Memory B cell (primary cell): ENCODE measurements at regions not wholly inside any gene's neighbourhood (a gene's known extent, or its start where the extent isn't known, plus 50 kb on each side); places are given as distances from the start of the nearest gene placed in this dataset.

Experiments used
- ATAC-seq: fragments of 150-1000 bp; cut with Tn5 transposase; 2 replicates; pipeline ENCODE4 v1.10.0; 2021; ENCODE audit warnings: low read depth, mild to moderate bottlenecking, moderate library complexity
- DNase-seq, 2 donors: peaks; one replicate each; pipeline ENCODE4 v3.0.0; 2022; ENCODE audit warnings: low spot score in 2 of 2
- H3K27ac Mint-ChIP-seq: one replicate; pipeline ENCODE4 v1.8.0; 2022; ENCODE audit warnings: mild to moderate bottlenecking, moderate library complexity, mixed read lengths
- H3K27me3 Mint-ChIP-seq: one replicate; pipeline ENCODE4 v1.8.0; 2022; ENCODE audit warnings: mixed read lengths
- H3K36me3 Mint-ChIP-seq: one replicate; pipeline ENCODE4 v1.8.0; 2022; ENCODE audit warnings: mild to moderate bottlenecking, mixed read lengths
- H3K4me1 Mint-ChIP-seq: one replicate; pipeline ENCODE4 v1.8.0; 2022; ENCODE audit warnings: mixed read lengths
- H3K4me3 Mint-ChIP-seq: one replicate; pipeline ENCODE4 v1.8.0; 2022; ENCODE audit warnings: mild to moderate bottlenecking, moderate library complexity, mixed read lengths
- H3K9me3 Mint-ChIP-seq: one replicate; pipeline ENCODE4 v1.8.0; 2022; ENCODE audit warnings: mixed read lengths

DNA sequence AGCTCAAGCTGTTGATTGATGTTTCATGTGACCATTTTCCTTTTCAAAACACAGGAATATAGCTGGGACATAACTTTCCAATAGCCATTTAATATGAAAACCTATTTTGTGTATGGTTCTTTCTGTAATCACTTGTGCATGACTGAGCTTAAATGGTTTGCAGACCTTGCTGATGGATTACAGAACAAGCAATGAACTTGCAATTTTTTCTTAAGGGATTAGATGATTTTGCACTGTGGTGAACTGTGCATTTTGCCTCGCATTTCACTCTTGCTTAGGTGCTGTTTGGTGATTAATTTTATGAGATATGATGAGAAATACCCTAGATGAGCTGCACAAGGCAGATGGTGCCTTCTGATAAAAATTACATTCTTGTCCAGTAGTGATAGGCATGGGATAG, 419.0 kb upstream of the FBXO33 start:
- DNase-seq (no peak), ATAC-seq (no peak)
- Mint-ChIP-seq H3K4me1 (no peaks in the 10 kb centered on the region), H3K9me3 (no peaks in the 10 kb centered on the region), H3K27me3 (no peaks in the 10 kb centered on the region), H3K27ac (no peak overlapping the region), H3K36me3 (no peaks in the 10 kb centered on the region), H3K4me3 (no peak overlapping the region)

DNA sequence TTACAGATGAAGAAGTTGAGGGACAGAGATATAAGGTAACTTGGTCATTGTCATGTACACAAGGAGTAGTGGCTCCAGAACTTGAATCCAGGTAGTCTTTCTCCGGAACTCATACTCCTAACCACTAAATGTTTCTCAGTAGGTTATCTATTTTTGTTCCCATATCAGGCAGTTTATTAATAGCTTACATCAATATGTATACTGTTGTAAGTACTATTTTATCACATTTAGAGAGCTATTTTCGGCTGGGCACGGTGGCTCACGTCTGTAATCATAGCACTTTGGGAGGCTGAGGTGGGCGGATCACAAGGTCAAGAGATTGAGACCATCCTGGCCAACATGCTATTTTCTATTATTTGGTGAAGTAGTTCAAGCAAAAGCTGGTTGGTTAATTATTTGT, 415.6 kb upstream of the FBXO33 start:
- Mint-ChIP-seq H3K9me3 (no peaks in the 10 kb centered on the region), H3K27me3 (no peaks in the 10 kb centered on the region), H3K27ac (no peak overlapping the region), H3K4me3 (no peak overlapping the region), H3K36me3 (no peaks in the 10 kb centered on the region), H3K4me1 (no peaks in the 10 kb centered on the region)
- no peak for ATAC-seq
- DNase-seq, result no peak

- DNase-seq (no peak), ATAC-seq (no peak)
- H3K27ac Mint-ChIP-seq, result no peak overlapping the region
- H3K4me3 Mint-ChIP-seq, result no peak overlapping the region
- H3K27me3 Mint-ChIP-seq, result no peaks in the 10 kb centered on the region
- no peaks in the 10 kb centered on the region for H3K4me1 Mint-ChIP-seq
- H3K9me3 Mint-ChIP-seq, result no peaks in the 10 kb centered on the region
- H3K36me3 Mint-ChIP-seq, result no peaks in the 10 kb centered on the region
Observed at GRCh38 chr14:39847194-39847593, 415.0 kb upstream of the FBXO33 start.

GRCh38 chr14:39843881-39844280, 411.6 kb upstream of the FBXO33 start:
- H3K4me3 Mint-ChIP-seq, result no peak overlapping the region
- no peak overlapping the region for H3K27ac Mint-ChIP-seq
- H3K9me3 Mint-ChIP-seq, result peaks cover 7% of the 10 kb centered on the region
- no peak for ATAC-seq
- H3K4me1 Mint-ChIP-seq, result no peaks in the 10 kb centered on the region
- H3K27me3 Mint-ChIP-seq, result no peaks in the 10 kb centered on the region
- DNase-seq, result no peak
- no peaks in the 10 kb centered on the region for H3K36me3 Mint-ChIP-seq

GRCh38 chr14:39841088-39841487, 408.9 kb upstream of the FBXO33 start:
- Mint-ChIP-seq H3K9me3 (peaks cover 7% of the 10 kb centered on the region), H3K27ac (no peak overlapping the region), H3K36me3 (no peaks in the 10 kb centered on the region), H3K27me3 (no peaks in the 10 kb centered on the region), H3K4me1 (no peaks in the 10 kb centered on the region), H3K4me3 (no peak overlapping the region)
- DNase-seq (no peak), ATAC-seq (no peak)

- H3K27me3 Mint-ChIP-seq, result no peaks in the 10 kb centered on the region
- ATAC-seq (no peak), DNase-seq (no peak)
- peaks cover 1% of the 10 kb centered on the region for H3K9me3 Mint-ChIP-seq
- H3K4me3 Mint-ChIP-seq, result no peak overlapping the region
- no peak overlapping the region for H3K27ac Mint-ChIP-seq
- no peaks in the 10 kb centered on the region for H3K36me3 Mint-ChIP-seq
- no peaks in the 10 kb centered on the region for H3K4me1 Mint-ChIP-seq
Observed at GRCh38 chr14:39827901-39828655, 395.8 kb upstream of the FBXO33 start.

DNA sequence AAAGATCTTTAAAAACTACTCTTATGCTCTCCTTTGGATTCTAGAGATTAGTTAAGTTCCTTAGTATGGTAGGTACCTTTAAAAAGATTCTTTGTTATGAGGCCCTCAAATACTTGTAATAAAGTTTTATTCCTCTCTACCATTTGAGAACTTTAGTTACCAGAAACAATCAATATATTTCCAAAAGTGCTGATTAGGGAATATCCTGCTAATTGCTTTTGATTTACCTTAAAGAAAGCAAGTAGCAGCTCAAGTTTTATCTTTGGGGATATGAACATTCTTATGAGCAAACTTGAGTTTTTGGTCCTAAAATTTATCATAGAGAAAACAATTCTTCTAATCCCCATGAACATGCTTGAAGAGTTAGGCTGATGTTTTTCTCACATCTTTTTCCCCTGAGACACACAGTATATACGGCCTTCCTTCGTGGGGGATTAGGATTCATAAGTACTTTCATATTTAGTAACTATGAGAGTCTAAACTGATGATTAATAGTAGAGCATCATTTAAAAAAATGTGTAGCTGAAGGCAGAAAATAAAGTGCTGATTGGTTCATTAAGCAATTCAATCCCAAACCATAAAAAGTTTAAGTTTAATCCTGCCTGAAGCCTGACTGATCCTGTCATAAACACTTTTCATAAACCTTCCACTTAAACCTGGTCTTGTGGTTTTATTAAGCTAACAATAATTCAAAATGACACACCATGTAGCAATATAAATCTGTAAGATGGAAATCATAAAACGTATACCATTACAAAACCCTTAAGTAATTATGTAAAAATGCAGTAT, 380.5 kb upstream of the FBXO33 start:
- ATAC-seq (no peak), DNase-seq (no peak)
- Mint-ChIP-seq H3K4me3 (no peak overlapping the region), H3K27me3 (no peaks in the 10 kb centered on the region), H3K9me3 (peaks cover 5% of the 10 kb centered on the region), H3K36me3 (no peaks in the 10 kb centered on the region), H3K27ac (no peak overlapping the region), H3K4me1 (no peaks in the 10 kb centered on the region)

- no peak overlapping the region for H3K4me3 Mint-ChIP-seq
- no peaks in the 10 kb centered on the region for H3K36me3 Mint-ChIP-seq
- no peak for DNase-seq
Observed at GRCh38 chr14:39807271-39807670, 375.0 kb upstream of the FBXO33 start.

GRCh38 chr14:39784461-39784860, 352.2 kb upstream of the FBXO33 start:
- Mint-ChIP-seq H3K27me3 (peaks cover 2% of the 10 kb centered on the region), H3K27ac (no peak overlapping the region), H3K36me3 (no peaks in the 10 kb centered on the region), H3K4me1 (no peaks in the 10 kb centered on the region), H3K9me3 (no peaks in the 10 kb centered on the region), H3K4me3 (no peak overlapping the region)
- no peak for DNase-seq
- ATAC-seq, result no peak

More at GRCh38 chr14:39807271-39807670, 375.0 kb upstream of the FBXO33 start:
- H3K27me3 Mint-ChIP-seq, result no peaks in the 10 kb centered on the region
- no peaks in the 10 kb centered on the region for H3K9me3 Mint-ChIP-seq
- no peak overlapping the region for H3K27ac Mint-ChIP-seq
- no peaks in the 10 kb centered on the region for H3K4me1 Mint-ChIP-seq
- ATAC-seq, result no peak

- no peak overlapping the region for H3K4me3 Mint-ChIP-seq
- H3K9me3 Mint-ChIP-seq, result peaks cover 5% of the 10 kb centered on the region
- ATAC-seq, result no peak
- no peaks in the 10 kb centered on the region for H3K36me3 Mint-ChIP-seq
- no peak overlapping the region for H3K27ac Mint-ChIP-seq
- no peak for DNase-seq
- H3K4me1 Mint-ChIP-seq, result no peaks in the 10 kb centered on the region
- H3K27me3 Mint-ChIP-seq, result peaks cover 2% of the 10 kb centered on the region
Observed at GRCh38 chr14:39781466-39781865, 349.2 kb upstream of the FBXO33 start.

- H3K36me3 Mint-ChIP-seq, result no peaks in the 10 kb centered on the region
- no peaks in the 10 kb centered on the region for H3K27me3 Mint-ChIP-seq
- DNase-seq, result no peak
- no peak overlapping the region for H3K27ac Mint-ChIP-seq
- ATAC-seq, result no peak
- H3K4me1 Mint-ChIP-seq, result no peaks in the 10 kb centered on the region
- peaks cover 5% of the 10 kb centered on the region for H3K9me3 Mint-ChIP-seq
- H3K4me3 Mint-ChIP-seq, result no peak overlapping the region
Observed at GRCh38 chr14:39773387-39774126, 341.3 kb upstream of the FBXO33 start.

DNA sequence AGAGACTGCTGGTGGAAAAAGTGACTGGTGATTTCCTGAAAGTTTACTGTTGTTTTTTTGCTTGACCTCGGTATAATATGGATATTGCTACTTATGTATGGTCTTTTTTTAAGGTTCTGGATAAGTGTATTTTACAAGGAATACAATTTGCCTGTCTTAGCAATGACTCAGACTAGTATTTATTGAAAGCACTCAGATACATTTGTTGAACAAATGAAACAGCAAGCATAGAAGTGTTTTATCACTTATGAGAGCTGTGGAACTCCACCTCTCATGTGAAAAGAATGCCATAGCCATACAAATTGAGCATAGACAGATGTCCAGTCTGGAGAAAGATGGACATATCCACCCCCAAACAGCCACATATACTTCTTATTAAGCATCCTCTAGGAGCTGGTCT, 340.4 kb upstream of the FBXO33 start:
- H3K27ac Mint-ChIP-seq, result no peak overlapping the region
- H3K4me3 Mint-ChIP-seq, result no peak overlapping the region
- no peaks in the 10 kb centered on the region for H3K36me3 Mint-ChIP-seq
- H3K27me3 Mint-ChIP-seq, result no peaks in the 10 kb centered on the region
- peaks cover 2% of the 10 kb centered on the region for H3K9me3 Mint-ChIP-seq
- H3K4me1 Mint-ChIP-seq, result no peaks in the 10 kb centered on the region
- no peak for ATAC-seq
- DNase-seq, result no peak

DNA sequence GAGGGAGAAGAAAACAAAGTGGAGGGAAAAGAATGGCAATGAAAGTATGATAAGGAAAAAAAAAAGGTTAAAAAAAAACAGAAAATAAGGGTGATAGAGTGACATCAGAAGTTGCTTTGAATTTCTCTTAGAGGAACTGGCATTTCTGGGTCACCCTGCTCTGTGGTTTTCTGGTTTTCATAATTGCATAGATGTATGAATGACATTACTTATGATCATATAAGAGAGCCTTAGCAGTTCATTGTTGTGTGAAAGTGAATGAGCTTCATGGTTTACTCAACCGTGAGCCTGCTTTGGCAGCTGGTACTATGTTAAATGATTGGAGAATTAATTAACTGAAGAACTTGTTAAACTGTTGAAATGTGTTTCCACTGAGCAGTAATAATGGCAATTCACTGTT, 336.4 kb upstream of the FBXO33 start:
- Mint-ChIP-seq H3K27me3 (no peaks in the 10 kb centered on the region), H3K9me3 (peaks cover 9% of the 10 kb centered on the region), H3K4me3 (no peak overlapping the region), H3K27ac (no peak overlapping the region), H3K4me1 (no peaks in the 10 kb centered on the region), H3K36me3 (peaks cover 3% of the 10 kb centered on the region)
- DNase-seq (no peak), ATAC-seq (no peak)

GRCh38 chr14:39766397-39767000, 334.3 kb upstream of the FBXO33 start:
- Mint-ChIP-seq H3K27ac (no peak overlapping the region), H3K4me3 (no peak overlapping the region), H3K27me3 (no peaks in the 10 kb centered on the region), H3K4me1 (peaks cover 8% of the 10 kb centered on the region), H3K9me3 (peaks cover 9% of the 10 kb centered on the region), H3K36me3 (peaks cover 3% of the 10 kb centered on the region)
- DNase-seq, result no peak
- ATAC-seq, result no peak
